Neural crest cell (in vitro differentiated cells): ENCODE measurements at regions not wholly inside any gene's neighbourhood (a gene's known extent, or its start where the extent isn't known, plus 50 kb on each side); places are given as distances from the start of the nearest gene placed in this dataset.

ENCODE experiments used
- DNase-seq: peaks from one replicate; pipeline ENCODE4 v3.0.0; 2021; ENCODE audit warnings: low read depth, mixed read lengths, low spot score
- H3K27ac Mint-ChIP-seq: one replicate; pipeline ENCODE4 v1.8.0; 2021; ENCODE audit warnings: mild to moderate bottlenecking, mixed read lengths; ENCODE audit not compliant: unreplicated experiment
- H3K27me3 Mint-ChIP-seq: 2 replicates; pipeline ENCODE4 v1.8.0; 2021; ENCODE audit warnings: low read depth, mild to moderate bottlenecking, mixed read lengths
- H3K36me3 Mint-ChIP-seq: 2 replicates; pipeline ENCODE4 v1.8.0; 2021; ENCODE audit warnings: low read depth, mild to moderate bottlenecking, mixed read lengths
- H3K4me1 Mint-ChIP-seq: 2 replicates; pipeline ENCODE4 v1.8.0; 2021; ENCODE audit warnings: mixed read lengths
- H3K4me3 Mint-ChIP-seq: one replicate; pipeline ENCODE4 v1.8.0; 2021; ENCODE audit warnings: mild to moderate bottlenecking, mixed read lengths
- H3K9me3 Mint-ChIP-seq: 2 replicates; pipeline ENCODE4 v1.8.0; 2021; ENCODE audit warnings: mixed read lengths
- CTCF ChIP-seq: fragments of 200-600 bp; sonication (generic); conservative IDR thresholded peaks from 2 replicates; pipeline ENCODE4 v1.5.0; 2021; ENCODE audit warnings: antibody characterized with exemption, mild to moderate bottlenecking

GRCh38 chr14:98958048-98958631, 313.9 kb downstream of the BCL11B start:
- H3K4me3 Mint-ChIP-seq = no peak overlapping the region
- no peak for TF ChIP-seq CTCF
- H3K4me1 Mint-ChIP-seq = peaks cover 30% of the 10 kb centered on the region
- H3K27me3 Mint-ChIP-seq = no peaks in the 10 kb centered on the region
- H3K36me3 Mint-ChIP-seq = no peaks in the 10 kb centered on the region
- H3K9me3 Mint-ChIP-seq = no peaks in the 10 kb centered on the region
- DNase-seq = no peak
- H3K27ac Mint-ChIP-seq = no peak overlapping the region

GRCh38 chr14:98958632-98959031, 313.4 kb downstream of the BCL11B start:
- peaks cover 32% of the 10 kb centered on the region for H3K4me1 Mint-ChIP-seq
- H3K36me3 Mint-ChIP-seq = no peaks in the 10 kb centered on the region
- no peak overlapping the region for H3K4me3 Mint-ChIP-seq
- no peaks in the 10 kb centered on the region for H3K27me3 Mint-ChIP-seq
- DNase-seq = no peak
- no peak for TF ChIP-seq CTCF
- H3K9me3 Mint-ChIP-seq = no peaks in the 10 kb centered on the region
- no peak overlapping the region for H3K27ac Mint-ChIP-seq

GRCh38 chr14:98959410-98959809, 312.6 kb downstream of the BCL11B start:
- peaks cover 35% of the 10 kb centered on the region for H3K4me1 Mint-ChIP-seq
- no peak for DNase-seq
- no peak overlapping the region for H3K4me3 Mint-ChIP-seq
- H3K27me3 Mint-ChIP-seq = no peaks in the 10 kb centered on the region
- no peak overlapping the region for H3K27ac Mint-ChIP-seq
- no peaks in the 10 kb centered on the region for H3K9me3 Mint-ChIP-seq
- H3K36me3 Mint-ChIP-seq = no peaks in the 10 kb centered on the region
- TF ChIP-seq CTCF = no peak

GRCh38 chr14:98959958-98960616, 311.9 kb downstream of the BCL11B start:
- Mint-ChIP-seq H3K4me1 (peaks cover 35% of the 10 kb centered on the region), H3K36me3 (no peaks in the 10 kb centered on the region), H3K27me3 (no peaks in the 10 kb centered on the region), H3K4me3 (no peak overlapping the region), H3K27ac (no peak overlapping the region), H3K9me3 (no peaks in the 10 kb centered on the region)
- DNase-seq = no peak
- no peak for TF ChIP-seq CTCF

- Mint-ChIP-seq H3K9me3 (no peaks in the 10 kb centered on the region), H3K36me3 (no peaks in the 10 kb centered on the region), H3K4me3 (no peak overlapping the region), H3K27ac (no peak overlapping the region), H3K4me1 (peaks cover 35% of the 10 kb centered on the region), H3K27me3 (no peaks in the 10 kb centered on the region)
- no peak for TF ChIP-seq CTCF
- DNase-seq = no peak
Measured at GRCh38 chr14:98960617-98961013, 311.4 kb downstream of the BCL11B start.
